Calu3 (cell line): ENCODE measurements at regions not wholly inside any gene's neighbourhood (a gene's known extent, or its start where the extent isn't known, plus 50 kb on each side); places are given as distances from the start of the nearest gene placed in this dataset.
"Not testable (repeated sequence)": the region's sequence is repeated elsewhere in the genome, so short reads cannot be mapped to it uniquely, and the experiment has no call there.

Experiments used
- BruUV-seq: library from RNA; stranded (reverse); fragments of 400-500 nt; replicated peaks from 2 replicates; lab custom pipeline; 2021; lab: Mats Ljungman, UMichigan
- CTCF ChIA-PET: fragments of 300-600 bp; sonication (Branson Sonifier 250); formaldehyde crosslinking; loops from one replicate; lab custom pipeline; 2022; ENCODE audit warnings: antibody characterized with exemption; lab: Charles Lee
- DNase-seq: peaks from one replicate; pipeline ENCODE4 v3.0.0; 2022
- H3K27ac Mint-ChIP-seq: one replicate; pipeline ENCODE4 v1.8.0; 2022; ENCODE audit warnings: mixed read lengths; ENCODE audit not compliant: unreplicated experiment
- H3K27me3 Mint-ChIP-seq: one replicate; pipeline ENCODE4 v1.8.0; 2022; ENCODE audit warnings: mixed read lengths; ENCODE audit not compliant: unreplicated experiment
- H3K36me3 Mint-ChIP-seq: one replicate; pipeline ENCODE4 v1.8.0; 2022; ENCODE audit warnings: mild to moderate bottlenecking, moderate library complexity, mixed read lengths; ENCODE audit not compliant: insufficient read depth, unreplicated experiment
- H3K4me1 Mint-ChIP-seq: one replicate; pipeline ENCODE4 v1.8.0; 2022; ENCODE audit warnings: mild to moderate bottlenecking, low read depth, mixed read lengths; ENCODE audit not compliant: unreplicated experiment
- H3K4me3 Mint-ChIP-seq: one replicate; pipeline ENCODE4 v1.8.0; 2022; ENCODE audit warnings: mild to moderate bottlenecking, low read depth, moderate library complexity, mixed read lengths; ENCODE audit not compliant: unreplicated experiment
- H3K9me3 Mint-ChIP-seq: one replicate; pipeline ENCODE4 v1.8.0; 2022; ENCODE audit warnings: low read depth, mixed read lengths; ENCODE audit not compliant: unreplicated experiment
- intact Hi-C: fragments of 100-400 bp; cut with micrococcal nuclease; formaldehyde crosslinking; loops from one replicate; pipeline ENCODE4 v1.10.0; 2022; ENCODE audit not compliant: unreplicated experiment
- TF ChIP-seq, protein P1 (sequence below): fragments of 200-600 bp; IDR thresholded peaks from one replicate; pipeline ENCODE4 v1.8.0; 2022; ENCODE audit warnings: antibody characterized with exemption; ENCODE audit not compliant: unreplicated experiment

DNA sequence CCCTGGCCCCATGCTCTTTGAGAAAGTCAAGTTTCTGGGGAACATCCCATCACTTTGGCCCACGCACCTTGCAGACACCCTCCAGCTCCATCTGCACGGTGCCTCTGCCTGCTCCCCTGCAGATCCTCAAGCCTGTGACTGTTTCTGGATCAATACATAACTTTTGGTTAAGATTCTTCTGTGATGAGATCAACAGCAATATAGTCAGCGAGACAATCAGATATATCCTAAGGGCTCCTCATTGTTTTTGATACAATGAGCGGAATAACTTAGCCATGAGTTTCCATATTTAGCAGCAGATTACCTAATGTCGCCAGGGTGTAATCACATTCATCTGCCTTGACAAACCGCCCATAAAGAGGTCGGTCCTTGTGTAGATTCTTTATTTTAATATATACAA, 109.3 kb upstream of the MTHFD1L start:
- H3K9me3 Mint-ChIP-seq = no peaks in the 10 kb centered on the region
- no peaks in the 10 kb centered on the region for H3K27me3 Mint-ChIP-seq
- no peak for DNase-seq
- CTCF ChIA-PET = no interaction called here
- H3K4me3 Mint-ChIP-seq = no peak overlapping the region
- TF ChIP-seq, protein P1, sequence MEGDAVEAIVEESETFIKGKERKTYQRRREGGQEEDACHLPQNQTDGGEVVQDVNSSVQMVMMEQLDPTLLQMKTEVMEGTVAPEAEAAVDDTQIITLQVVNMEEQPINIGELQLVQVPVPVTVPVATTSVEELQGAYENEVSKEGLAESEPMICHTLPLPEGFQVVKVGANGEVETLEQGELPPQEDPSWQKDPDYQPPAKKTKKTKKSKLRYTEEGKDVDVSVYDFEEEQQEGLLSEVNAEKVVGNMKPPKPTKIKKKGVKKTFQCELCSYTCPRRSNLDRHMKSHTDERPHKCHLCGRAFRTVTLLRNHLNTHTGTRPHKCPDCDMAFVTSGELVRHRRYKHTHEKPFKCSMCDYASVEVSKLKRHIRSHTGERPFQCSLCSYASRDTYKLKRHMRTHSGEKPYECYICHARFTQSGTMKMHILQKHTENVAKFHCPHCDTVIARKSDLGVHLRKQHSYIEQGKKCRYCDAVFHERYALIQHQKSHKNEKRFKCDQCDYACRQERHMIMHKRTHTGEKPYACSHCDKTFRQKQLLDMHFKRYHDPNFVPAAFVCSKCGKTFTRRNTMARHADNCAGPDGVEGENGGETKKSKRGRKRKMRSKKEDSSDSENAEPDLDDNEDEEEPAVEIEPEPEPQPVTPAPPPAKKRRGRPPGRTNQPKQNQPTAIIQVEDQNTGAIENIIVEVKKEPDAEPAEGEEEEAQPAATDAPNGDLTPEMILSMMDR = no peak
- H3K36me3 Mint-ChIP-seq = no peaks in the 10 kb centered on the region
- BruUV-seq = no TSS peak
- intact Hi-C loops = no loop called here
- H3K4me1 Mint-ChIP-seq = no peaks in the 10 kb centered on the region
- no peak overlapping the region for H3K27ac Mint-ChIP-seq

DNA sequence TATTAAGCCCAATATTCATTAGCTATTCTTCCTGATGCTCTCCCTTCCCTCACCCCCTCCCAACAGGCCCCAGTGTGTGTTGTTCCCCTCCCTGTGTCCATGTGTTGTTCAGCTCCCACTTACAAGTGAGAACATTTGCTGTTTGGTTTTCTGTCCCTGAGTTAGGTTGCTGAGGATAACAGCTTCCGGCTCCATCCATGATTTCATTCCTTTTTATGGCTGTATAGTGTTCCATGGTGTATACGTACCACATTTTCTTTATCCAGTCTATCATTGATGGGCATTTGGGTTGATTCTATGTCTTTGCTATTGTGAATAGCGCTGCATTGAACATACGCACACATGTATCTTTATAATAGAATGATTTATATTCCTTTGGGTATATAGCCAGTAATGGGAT, 107.7 kb upstream of the MTHFD1L start:
- H3K9me3 Mint-ChIP-seq, H3K4me3 Mint-ChIP-seq, H3K4me1 Mint-ChIP-seq, H3K27me3 Mint-ChIP-seq, CTCF ChIA-PET, intact Hi-C loops, H3K27ac Mint-ChIP-seq, DNase-seq, BruUV-seq, H3K36me3 Mint-ChIP-seq: not testable (repeated sequence)

DNA sequence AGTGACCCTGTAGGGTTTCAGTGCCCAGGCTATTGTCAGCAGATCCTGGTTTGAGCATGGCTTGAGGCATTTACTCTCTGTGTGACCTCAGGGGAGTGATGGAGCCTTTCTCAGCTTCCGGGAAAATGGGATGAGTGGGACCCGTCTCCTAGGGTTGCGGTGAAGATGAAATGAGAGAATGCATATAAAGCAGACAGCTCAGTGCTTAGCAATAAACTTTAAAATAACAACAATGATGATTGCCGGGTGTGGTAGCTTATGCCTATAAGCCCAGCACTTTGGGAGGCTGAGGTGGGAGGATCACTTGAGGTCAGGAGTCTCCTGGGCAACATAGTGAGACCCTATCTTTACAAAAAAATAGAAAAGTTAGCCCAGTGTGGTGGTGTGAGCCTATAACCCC, 106.0 kb upstream of the MTHFD1L start:
- DNase-seq = no peak

DNA sequence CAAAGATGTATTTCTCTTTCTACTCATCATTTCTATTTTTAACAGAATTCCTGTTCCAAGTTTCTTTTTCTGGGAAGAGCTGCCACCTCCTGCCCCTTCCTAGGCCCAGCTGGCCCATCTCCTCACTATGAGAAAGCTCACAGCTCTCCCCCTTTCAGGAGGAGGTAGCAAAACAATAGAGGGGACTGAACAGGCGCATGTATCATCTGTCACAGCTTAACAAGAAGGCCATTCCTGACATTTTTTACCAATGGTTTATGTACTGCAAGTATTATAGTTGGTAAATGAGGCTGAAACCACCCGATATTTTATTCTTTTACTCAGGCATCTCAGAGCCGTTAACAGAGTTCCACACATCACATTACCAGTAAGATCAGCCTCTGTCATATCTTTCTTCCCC, 103.7 kb upstream of the MTHFD1L start:
- DNase-seq = no peak
- H3K27me3 Mint-ChIP-seq = no peaks in the 10 kb centered on the region

More for the DNA sequence above, 106.0 kb upstream of the MTHFD1L start:
- CTCF ChIA-PET = no interaction called here
- Mint-ChIP-seq H3K4me3 (no peak overlapping the region), H3K9me3 (no peaks in the 10 kb centered on the region), H3K27me3 (no peaks in the 10 kb centered on the region), H3K36me3 (no peaks in the 10 kb centered on the region), H3K27ac (no peak overlapping the region), H3K4me1 (no peaks in the 10 kb centered on the region)
- TF ChIP-seq, protein P1 = no peak
- no TSS peak for BruUV-seq
- intact Hi-C loops = no loop called here

More for the DNA sequence above, 103.7 kb upstream of the MTHFD1L start:
- intact Hi-C loops = no loop called here
- TF ChIP-seq, protein P1 = no peak
- Mint-ChIP-seq H3K4me3 (no peak overlapping the region), H3K27ac (no peak overlapping the region), H3K9me3 (no peaks in the 10 kb centered on the region), H3K4me1 (no peaks in the 10 kb centered on the region), H3K36me3 (no peaks in the 10 kb centered on the region)
- CTCF ChIA-PET = interaction anchor here (0.5 kb wide), 1 partner anchor 149 kb away, joined by 4 read pairs; no protein-coding TSS in a partner anchor
- no TSS peak for BruUV-seq
